Stimulated activated CD4-positive, alpha-beta T cell treated with anti-CD3 and anti-CD28 coated beads, Interleukin-4, amount 100 ng/mL, for 24 hours (primary cell): ENCODE measurements at regions not wholly inside any gene's neighbourhood (a gene's known extent, or its start where the extent isn't known, plus 50 kb on each side); places are given as distances from the start of the nearest gene placed in this dataset.
A peak's percentile ranks its signal among the peaks of the same experiment; 100 is the strongest.

ENCODE experiments used
- DNase-seq: peaks from one replicate; pipeline ENCODE4 v3.0.0-alpha.2; 2020

DNA sequence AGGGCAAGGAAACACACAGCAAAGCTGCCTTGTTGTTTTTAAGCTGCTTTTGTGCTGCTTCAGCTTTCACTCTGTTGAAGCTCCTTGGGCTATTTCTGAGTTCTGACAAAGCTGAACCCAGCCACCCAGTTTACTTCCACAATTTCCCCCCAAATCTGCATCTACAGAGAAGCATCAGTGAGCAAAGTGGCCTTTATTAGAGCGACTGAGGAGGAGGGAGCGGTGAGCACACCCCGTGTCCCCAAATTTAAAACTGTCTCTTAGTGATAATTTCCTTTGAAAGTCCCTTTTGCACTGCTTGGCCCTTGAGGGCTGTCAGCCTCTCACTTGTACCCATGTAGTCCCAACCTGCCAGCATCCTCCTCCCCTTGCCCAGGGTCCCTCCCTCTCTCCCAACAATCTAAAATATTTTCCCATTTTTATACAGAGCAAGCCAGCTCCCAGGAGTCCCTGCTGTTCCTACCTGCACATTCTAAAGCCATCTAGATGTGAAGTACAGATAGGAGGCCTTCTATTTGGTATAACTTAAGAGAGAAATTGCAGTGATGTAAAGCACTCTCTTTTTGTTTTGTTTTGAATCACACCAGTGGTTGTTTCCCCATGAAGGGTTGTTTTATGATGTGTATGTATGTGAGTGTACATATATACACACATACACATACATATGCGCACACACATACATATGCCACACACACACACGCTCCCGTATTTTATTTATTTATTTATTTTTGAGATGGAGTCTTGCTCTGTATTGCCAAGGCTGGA, 313.5 kb downstream of the TLE4 start:
- no peak for DNase-seq

DNA sequence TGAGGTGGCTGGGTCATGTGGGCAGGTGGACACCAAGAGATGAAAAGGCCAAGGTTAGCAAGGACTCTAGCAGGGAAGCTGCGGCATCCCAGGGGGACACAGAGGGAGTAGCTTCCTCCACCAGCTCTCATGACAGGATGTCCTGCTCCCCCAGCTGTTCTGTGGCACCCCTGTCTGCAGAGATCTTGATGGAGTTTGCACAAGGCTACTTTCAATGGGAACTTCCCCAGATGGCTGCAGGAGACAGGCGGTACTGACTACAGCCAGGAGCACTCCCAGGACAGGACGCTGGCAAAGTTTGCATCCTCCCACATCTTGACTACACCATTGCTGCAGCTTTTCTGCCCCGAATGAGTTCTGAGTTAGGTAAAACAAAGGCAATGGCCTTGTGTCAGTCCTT, 312.8 kb downstream of the TLE4 start:
- no peak for DNase-seq

DNA sequence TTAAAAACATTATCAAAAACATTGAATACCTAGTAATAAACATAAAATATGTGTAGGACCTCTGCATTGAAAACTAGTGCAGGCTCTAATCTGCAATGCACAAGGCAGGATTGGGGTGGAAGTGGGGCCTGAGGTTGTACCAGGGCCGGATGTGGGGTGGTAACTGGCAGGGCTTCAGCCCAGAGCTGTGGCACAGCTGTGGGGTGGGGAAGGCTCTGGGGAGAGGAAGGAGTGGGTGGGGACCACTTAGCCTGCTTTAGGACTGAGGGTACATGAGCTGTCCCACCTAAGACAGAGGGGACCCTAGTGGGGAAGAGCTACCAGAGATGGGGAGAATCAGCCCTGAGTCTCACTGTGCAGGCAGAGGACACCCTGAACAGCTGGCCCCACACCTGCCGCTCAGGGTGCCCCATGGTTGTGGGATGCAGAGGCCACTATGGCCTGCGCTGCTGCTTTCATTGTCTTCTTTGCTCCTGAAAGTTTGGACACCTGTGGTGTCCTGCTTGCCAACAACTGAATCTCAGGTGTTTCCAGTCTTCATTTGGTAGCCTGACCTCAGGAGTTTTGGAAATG, 311.4 kb downstream of the TLE4 start:
- peak; percentile 31 for DNase-seq

DNA sequence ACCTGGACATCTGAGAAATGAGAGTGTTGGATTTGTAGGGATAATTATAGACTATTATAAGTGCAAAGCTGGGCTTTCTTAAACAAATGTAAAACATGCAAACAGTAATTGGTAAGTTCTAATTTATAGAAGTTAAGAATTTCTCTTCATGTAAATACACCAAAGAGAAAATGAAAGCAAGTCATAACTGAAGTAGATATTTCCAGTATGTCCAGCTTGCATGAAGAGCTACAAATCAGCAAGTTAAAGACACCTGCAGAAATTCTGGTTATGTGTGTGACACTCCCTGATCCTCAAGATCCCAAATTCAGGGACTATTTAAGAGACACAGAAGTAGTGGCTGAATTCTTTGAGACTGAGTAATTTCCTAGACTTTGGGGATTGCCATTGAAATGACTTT, 308.9 kb downstream of the TLE4 start:
- no peak for DNase-seq

GRCh38 chr9:79877943-79878602, 306.3 kb downstream of the TLE4 start:
- DNase-seq, result no peak

- no peak for DNase-seq
Observed at GRCh38 chr9:79868567-79869189, 296.9 kb downstream of the TLE4 start.

DNA sequence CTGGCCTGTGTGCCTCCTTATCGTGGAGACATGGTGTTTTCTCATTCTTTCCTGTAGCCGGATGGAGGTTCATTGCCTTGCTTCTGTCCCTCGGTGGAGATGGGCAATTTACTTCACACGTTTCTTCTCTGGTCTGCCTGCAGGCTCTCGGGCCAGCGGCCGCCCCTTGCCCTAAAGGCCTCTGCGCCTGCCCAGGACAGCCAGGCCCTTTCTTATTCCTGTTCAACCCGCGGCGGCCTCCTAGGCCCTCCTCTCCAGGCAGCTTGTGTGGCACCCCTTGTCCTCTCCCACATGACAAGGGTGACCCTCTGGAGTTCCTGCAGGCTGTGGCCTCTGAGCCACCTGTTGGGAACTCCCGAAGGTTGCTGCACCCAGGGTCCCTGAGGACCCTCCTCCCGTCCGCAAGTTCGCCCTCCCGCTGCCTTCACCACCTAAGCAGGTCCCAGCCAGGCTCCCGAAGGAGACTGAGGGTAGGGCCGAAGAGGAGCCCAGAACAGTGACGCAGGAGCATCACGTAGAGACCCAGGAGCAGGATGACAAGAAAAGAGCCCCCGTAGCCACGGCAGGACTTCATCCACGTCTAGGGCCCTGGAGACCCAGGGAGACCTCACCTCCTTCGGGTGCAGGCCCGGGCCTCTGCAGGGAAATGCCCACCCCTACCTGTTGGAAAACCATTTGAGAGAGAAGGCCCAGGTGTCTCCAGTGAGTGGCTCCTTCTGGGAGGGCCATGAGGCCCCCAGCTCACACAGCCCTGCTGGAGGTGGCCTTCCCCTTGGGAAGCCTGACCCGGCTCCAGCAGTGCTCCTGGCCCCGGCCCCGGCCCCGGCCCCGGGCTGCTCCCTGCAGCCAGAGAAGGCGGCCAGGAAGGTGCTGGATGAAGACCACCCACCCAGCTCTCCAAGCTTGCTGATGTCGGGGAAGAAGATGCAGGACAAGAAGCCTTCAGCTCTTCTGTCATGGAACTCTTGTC, 291.4 kb downstream of the TLE4 start:
- DNase-seq, result no peak

GRCh38 chr9:79858508-79858907, 286.7 kb downstream of the TLE4 start:
- DNase-seq, result no peak

- DNase-seq, result no peak
Observed at GRCh38 chr9:79857188-79857587, 285.4 kb downstream of the TLE4 start.

GRCh38 chr9:79847074-79847473, 275.3 kb downstream of the TLE4 start:
- DNase-seq, result no peak

GRCh38 chr9:79829566-79830302, 258.0 kb downstream of the TLE4 start:
- no peak for DNase-seq

DNA sequence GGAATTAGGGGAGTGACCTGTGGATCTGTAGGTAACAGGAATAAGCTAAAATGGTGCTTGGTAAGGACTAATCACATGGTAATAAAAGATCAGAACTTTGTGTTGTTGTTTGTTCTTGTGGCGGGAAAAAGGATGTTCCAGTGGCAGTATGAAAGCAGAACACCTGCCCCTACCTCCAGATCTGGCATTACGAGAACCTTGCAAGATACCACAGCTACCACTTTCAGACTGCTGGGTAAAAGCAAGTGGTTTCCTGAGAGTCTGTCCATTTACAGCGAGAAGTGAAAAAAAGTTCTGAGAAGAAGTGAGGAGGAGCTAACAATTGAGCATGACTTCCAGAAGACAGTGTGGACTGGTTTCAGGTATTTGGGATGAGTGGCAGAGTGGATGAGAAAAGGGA, 252.5 kb downstream of the TLE4 start:
- DNase-seq, result no peak

DNA sequence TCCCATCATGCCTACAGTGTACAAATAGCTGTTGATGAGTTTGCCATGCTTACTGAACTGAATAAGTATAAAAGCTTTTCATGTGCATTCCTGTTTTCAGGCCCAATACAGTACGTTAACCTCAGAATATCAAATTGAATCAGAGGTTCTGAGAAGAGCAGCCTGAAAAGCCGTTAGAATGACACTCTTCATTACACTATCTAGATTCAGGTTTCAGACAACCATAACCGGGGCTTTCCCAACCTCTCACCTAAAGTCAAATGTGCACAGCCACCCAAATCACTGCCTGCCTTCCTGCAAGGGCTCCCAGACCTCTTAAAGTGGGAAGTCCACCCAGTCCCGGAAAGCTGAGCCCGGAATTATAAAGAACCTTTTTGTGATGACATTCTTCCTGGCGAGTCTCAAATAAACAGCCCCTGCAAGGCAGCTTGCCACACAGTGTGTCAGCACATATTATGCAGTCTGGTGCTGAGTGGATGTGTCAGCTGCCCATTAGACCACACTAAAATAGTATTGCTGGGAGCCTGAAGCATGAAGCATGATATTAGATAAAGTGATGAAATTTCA, 245.8 kb downstream of the TLE4 start:
- peak; percentile 4 for DNase-seq

DNA sequence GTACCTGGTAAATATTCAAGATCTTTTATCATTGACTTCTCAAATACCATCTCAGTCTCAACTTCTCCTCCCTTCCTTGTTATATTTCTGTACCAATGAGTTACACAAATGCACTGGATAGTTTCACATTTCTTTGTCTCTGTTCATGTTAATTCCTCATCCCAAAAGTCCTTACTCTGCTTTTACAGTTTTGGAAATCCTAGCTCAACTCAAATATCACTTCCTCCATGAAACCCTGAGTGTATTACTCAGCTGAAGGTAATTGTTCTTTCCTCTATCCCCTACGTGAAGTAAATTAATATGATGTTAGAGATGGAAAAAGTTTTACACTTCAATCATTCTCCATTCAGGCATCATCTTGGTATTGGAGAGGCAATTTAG, 241.5 kb downstream of the TLE4 start:
- no peak for DNase-seq

DNA sequence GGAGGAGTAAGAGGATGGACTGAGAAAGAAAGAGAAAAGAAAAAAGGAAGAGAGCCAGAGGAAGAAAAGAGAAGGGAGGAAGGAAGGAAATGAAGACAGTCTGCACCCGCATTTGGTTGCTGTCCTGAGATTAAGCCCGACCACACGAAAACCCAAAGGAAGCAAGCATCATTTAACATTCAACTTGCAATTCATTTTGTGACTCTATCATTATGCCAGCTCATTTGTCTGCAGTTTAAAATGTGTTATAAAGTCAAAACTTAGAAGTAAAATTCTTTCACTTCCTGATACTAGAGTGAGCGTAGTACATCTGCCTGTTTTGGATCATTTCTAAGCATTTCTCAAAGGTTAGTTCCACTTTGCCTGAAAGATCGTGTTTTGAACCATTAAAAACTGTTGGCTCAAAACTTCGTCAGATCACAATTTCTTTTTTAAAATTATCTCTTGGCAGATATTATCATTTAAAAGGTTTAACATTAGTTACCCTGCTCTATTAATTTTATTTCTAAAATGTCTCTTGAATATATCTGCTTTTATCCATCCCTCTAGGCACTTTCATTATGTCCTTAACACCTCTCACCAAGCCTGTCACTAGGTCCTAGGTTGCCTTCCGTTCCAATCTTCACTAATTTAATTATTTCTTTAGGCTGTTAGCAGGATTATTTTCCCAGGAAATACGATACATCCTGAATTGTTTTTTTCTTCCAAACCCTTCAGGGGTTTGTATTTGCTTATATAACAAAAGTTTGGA, 240.9 kb downstream of the TLE4 start:
- peak; percentile 5 for DNase-seq

GRCh38 chr9:79812099-79812498, 240.3 kb downstream of the TLE4 start:
- DNase-seq, result no peak

GRCh38 chr9:79809931-79810330, 238.2 kb downstream of the TLE4 start:
- no peak for DNase-seq

DNA sequence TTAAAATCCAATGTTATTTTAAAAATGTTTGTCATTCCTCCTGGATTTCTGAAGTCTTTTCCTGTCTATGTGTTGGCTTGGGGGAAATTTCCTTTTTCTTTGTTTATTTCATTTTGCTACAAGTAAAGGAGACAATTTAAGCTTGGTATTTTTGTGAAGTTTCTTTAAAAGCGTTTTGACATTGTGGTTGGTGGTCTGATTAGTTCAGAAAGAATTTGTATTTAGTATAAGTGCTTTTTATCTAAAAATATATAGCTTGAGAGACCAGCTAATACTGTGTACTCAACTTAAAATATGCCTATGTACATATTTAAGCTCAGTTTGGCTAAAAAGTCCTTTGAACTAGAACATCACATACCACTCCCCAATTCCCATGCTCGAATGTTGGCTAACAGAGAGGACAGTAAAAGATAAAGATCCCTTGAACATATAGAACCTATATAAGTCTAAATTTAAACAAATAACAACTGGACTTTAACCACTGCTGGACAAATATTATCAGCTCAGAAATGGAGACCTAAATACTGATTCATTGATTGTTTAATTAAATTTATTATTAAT, 237.6 kb downstream of the TLE4 start:
- DNase-seq, result no peak

DNA sequence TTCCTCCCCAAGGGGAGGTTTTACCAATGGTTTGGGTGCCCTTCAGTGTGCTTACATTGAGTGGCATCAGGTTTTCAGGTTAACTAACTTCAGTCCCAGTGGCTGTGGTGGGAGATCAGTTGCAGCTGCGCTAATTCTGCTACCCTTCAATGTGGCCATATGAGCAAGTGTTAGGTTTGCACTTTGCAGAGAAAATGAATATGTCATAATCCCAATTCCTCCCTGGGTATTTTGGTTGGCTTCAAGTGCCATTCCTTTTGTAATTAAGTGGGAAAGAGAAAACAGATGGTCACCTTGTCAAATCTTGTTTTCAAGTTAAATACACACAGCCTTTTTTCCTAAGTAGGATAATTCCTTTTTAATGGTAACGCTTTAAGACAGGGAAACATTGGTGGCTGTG, 236.2 kb downstream of the TLE4 start:
- DNase-seq, result no peak

DNA sequence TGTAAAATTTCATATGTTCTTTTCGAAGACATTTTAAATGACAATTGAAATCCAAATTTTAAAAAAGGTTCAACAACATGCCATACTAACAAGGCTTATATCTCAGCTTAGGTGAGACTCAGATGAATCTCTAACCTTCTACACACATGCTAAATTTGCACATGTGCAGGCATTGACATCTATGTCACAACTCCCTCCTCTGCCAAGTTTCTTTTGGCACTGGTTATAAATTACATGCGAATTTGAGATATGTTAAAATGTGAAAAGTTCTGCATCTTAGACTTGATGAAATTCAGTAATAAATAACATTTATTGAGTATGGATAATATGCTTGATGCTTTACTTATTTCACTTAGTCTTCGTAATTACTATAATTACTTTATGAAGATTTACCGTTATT, 234.3 kb downstream of the TLE4 start:
- DNase-seq, result no peak

- no peak for DNase-seq
Observed at GRCh38 chr9:79801459-79801858, 229.7 kb downstream of the TLE4 start.
